IMR-90 (cell line): ENCODE measurements at regions not wholly inside any gene's neighbourhood (a gene's known extent, or its start where the extent isn't known, plus 50 kb on each side); places are given as distances from the start of the nearest gene placed in this dataset.

Source experiments
- ATAC-seq: fragments of 200-7000 bp; cut with Tn5 transposase; 2 replicates; pipeline ENCODE4 v1.9.1; 2020; ENCODE audit warnings: low read depth, mild to moderate bottlenecking, moderate library complexity
- BruUV-seq: library from RNA; stranded (reverse); fragments of 400-500 nt; replicated peaks from 2 replicates; lab custom pipeline; 2021; lab: Mats Ljungman, UMichigan
- CTCF ChIA-PET: fragments of 300-600 bp; formaldehyde crosslinking; extraction: SDS; loops from one replicate; lab custom pipeline; 2021; ENCODE audit warnings: antibody characterized with exemption; lab: Yijun Ruan, JAX
- POLR2A ChIA-PET: fragments of 300-600 bp; sonication (Branson Sonifier 250); formaldehyde crosslinking; loops from one replicate; lab custom pipeline; 2022; ENCODE audit warnings: antibody characterized with exemption; ENCODE audit not compliant: unreplicated experiment; lab: Charles Lee
- DNase-seq: peaks from one replicate; pipeline ENCODE4 v3.0.0; 2013
- H2AFZ ChIP-seq: replicated peaks from 2 replicates; pipeline ENCODE3; 2013; ENCODE audit warnings: low read length, mild to moderate bottlenecking; ENCODE audit not compliant: poor library complexity
- H2AK5ac ChIP-seq: 2 replicates; pipeline ENCODE4 v1.6.1; 2013; ENCODE audit warnings: low read depth, low read length, inconsistent platforms
- H2AK9ac ChIP-seq: replicated peaks from 2 replicates; pipeline ENCODE3; 2013; ENCODE audit warnings: mild to moderate bottlenecking, low read depth, low read length, moderate library complexity; ENCODE audit not compliant: poor library complexity
- H2BK120ac ChIP-seq: 2 replicates; pipeline ENCODE4 v1.6.1; 2013; ENCODE audit warnings: low read depth, low read length, inconsistent platforms
- H2BK15ac ChIP-seq: 3 replicates; pipeline ENCODE4 v1.6.1; 2013; ENCODE audit warnings: low read depth, low read length, inconsistent platforms
- H2BK20ac ChIP-seq: 2 replicates; pipeline ENCODE4 v1.6.1; 2013; ENCODE audit warnings: low read depth, mild to moderate bottlenecking, inconsistent platforms, low read length, moderate library complexity
- H2BK5ac ChIP-seq: 2 replicates; pipeline ENCODE4 v1.6.1; 2013; ENCODE audit warnings: mild to moderate bottlenecking, low read depth, low read length, inconsistent platforms; ENCODE audit not compliant: poor library complexity, severe bottlenecking
- H3K14ac ChIP-seq: replicated peaks from 2 replicates; pipeline ENCODE4 v1.6.1; 2013; ENCODE audit warnings: low read depth, low read length, inconsistent platforms
- H3K18ac ChIP-seq: 2 replicates; pipeline ENCODE4 v1.6.1; 2013; ENCODE audit warnings: low read depth, low read length, control low read depth
- H3K23ac ChIP-seq: 2 replicates; pipeline ENCODE4 v1.6.1; 2013; ENCODE audit warnings: low read depth, low read length, inconsistent platforms
- H3K27ac ChIP-seq: 2 replicates; pipeline ENCODE4 v1.5.1; 2013; ENCODE audit warnings: mild to moderate bottlenecking, control low read depth, low read length; ENCODE audit not compliant: insufficient read depth
- H3K27me3 ChIP-seq: 2 replicates; pipeline ENCODE4 v1.6.1; 2013; ENCODE audit warnings: low read length; ENCODE audit not compliant: control insufficient read depth, insufficient read depth
- H3K36me3 ChIP-seq: 2 replicates; pipeline ENCODE4 v1.6.1; 2013; ENCODE audit warnings: low read length, mixed read lengths; ENCODE audit not compliant: control insufficient read depth, insufficient read depth
- H3K4ac ChIP-seq: 2 replicates; pipeline ENCODE4 v1.6.1; 2013; ENCODE audit warnings: low read depth, low read length, inconsistent platforms
- H3K4me1 ChIP-seq: 2 replicates; pipeline ENCODE4 v1.6.1; 2013; ENCODE audit warnings: low read length, mixed read lengths; ENCODE audit not compliant: control insufficient read depth, insufficient read depth
- H3K4me2 ChIP-seq: 2 replicates; pipeline ENCODE4 v1.6.1; 2013; ENCODE audit warnings: low read depth, mild to moderate bottlenecking, control low read depth, low read length, moderate library complexity
- H3K4me3 ChIP-seq: 2 replicates; pipeline ENCODE4 v1.5.1; 2013; ENCODE audit warnings: low read depth, mild to moderate bottlenecking, control low read depth, low read length, moderate library complexity; ENCODE audit not compliant: insufficient read depth
- H3K56ac ChIP-seq: 2 replicates; pipeline ENCODE4 v1.6.1; 2013; ENCODE audit warnings: low read length, inconsistent platforms; ENCODE audit not compliant: insufficient read depth; ENCODE audit errors: extremely low read depth
- H3K79me1 ChIP-seq, 2 experiments: 2 replicates each; pipeline ENCODE4 v1.6.1; 2013; ENCODE audit warnings: low read length in 2 of 2, inconsistent platforms in 1 of 2, low read depth in 1 of 2
- H3K9ac ChIP-seq: 2 replicates; pipeline ENCODE4 v1.6.1; 2013; ENCODE audit warnings: low read depth, low read length, control low read depth
- H3K9me1 ChIP-seq: 2 replicates; pipeline ENCODE4 v1.6.1; 2013; ENCODE audit warnings: low read length, inconsistent platforms; ENCODE audit not compliant: insufficient read depth
- H3K9me3 ChIP-seq: 2 replicates; pipeline ENCODE4 v1.6.1; 2013; ENCODE audit warnings: low read length; ENCODE audit not compliant: control insufficient read depth, insufficient read depth
- H4K20me1 ChIP-seq: 2 replicates; pipeline ENCODE4 v1.6.1; 2013; ENCODE audit warnings: low read length, inconsistent platforms; ENCODE audit not compliant: insufficient read depth
- H4K5ac ChIP-seq: 2 replicates; pipeline ENCODE4 v1.6.1; 2013; ENCODE audit warnings: mild to moderate bottlenecking, low read depth, low read length, control low read depth
- H4K8ac ChIP-seq, 2 experiments: 2 replicates each; pipeline ENCODE4 v1.6.1; 2013; ENCODE audit warnings: low read depth in 2 of 2, low read length in 2 of 2, control low read depth in 1 of 2, inconsistent platforms in 1 of 2
- H4K91ac ChIP-seq: 2 replicates; pipeline ENCODE4 v1.6.1; 2013; ENCODE audit warnings: low read depth, low read length, inconsistent platforms; ENCODE audit not compliant: insufficient read depth
- BHLHE40 ChIP-seq: fragments of 150-350 bp; IDR thresholded peaks from 2 replicates; pipeline ENCODE4 v1.6.1; 2016; ENCODE audit warnings: mild to moderate bottlenecking, low read depth, low read length
- CEBPB ChIP-seq: IDR thresholded peaks from 2 replicates; pipeline ENCODE4 v1.6.1; 2012; ENCODE audit warnings: low read depth, low read length, improper control_type of control experiment
- CHD1 ChIP-seq: IDR thresholded peaks from 2 replicates; pipeline ENCODE4 v1.6.1; 2012; ENCODE audit warnings: low read depth, low read length, improper control_type of control experiment
- FOS ChIP-seq: fragments of 150-350 bp; IDR thresholded peaks from 2 replicates; pipeline ENCODE4 v1.6.1; 2016; ENCODE audit warnings: low read depth, low read length
- MAFK ChIP-seq: IDR thresholded peaks from 2 replicates; pipeline ENCODE4 v1.6.1; 2012; ENCODE audit warnings: low read depth, low read length, improper control_type of control experiment
- MAZ ChIP-seq: IDR thresholded peaks from 2 replicates; pipeline ENCODE4 v1.6.1; 2012; ENCODE audit warnings: low read depth, mild to moderate bottlenecking, low read length, improper control_type of control experiment, moderate library complexity, borderline replicate concordance
- MXI1 ChIP-seq: IDR thresholded peaks from 2 replicates; pipeline ENCODE4 v1.6.1; 2012; ENCODE audit warnings: low read depth, mild to moderate bottlenecking, low read length, moderate library complexity, borderline replicate concordance
- NFE2L2 ChIP-seq: fragments of 150-350 bp; IDR thresholded peaks from 2 replicates; pipeline ENCODE4 v1.6.1; 2016; ENCODE audit warnings: low read depth, mild to moderate bottlenecking, low read length
- POLR2A ChIP-seq: IDR thresholded peaks from 2 replicates; pipeline ENCODE4 v1.6.1; 2012; ENCODE audit warnings: mild to moderate bottlenecking, low read depth, low read length
- RCOR1 ChIP-seq: IDR thresholded peaks from 2 replicates; pipeline ENCODE4 v1.6.1; 2012; ENCODE audit warnings: mild to moderate bottlenecking, low read length, improper control_type of control experiment; ENCODE audit not compliant: insufficient replicate concordance
- SMC3 ChIP-seq: fragments of 150-350 bp; IDR thresholded peaks from 2 replicates; pipeline ENCODE4 v1.6.1; 2016; ENCODE audit warnings: low read depth, mild to moderate bottlenecking, antibody characterized with exemption, low read length, moderate library complexity
- WGBS, 2 experiments: methylation state at CpG; one replicate each; pipeline versions ENCODE4 v1.1.5 to v1.1.7; 2013; ENCODE audit warnings: missing lambda C conversion rate in 2 of 2; ENCODE audit not compliant: insufficient read length in 1 of 2; ENCODE audit errors: extremely low coverage in 2 of 2; 5-methylcytosine and 5-hydroxymethylcytosine counted together
- dilution Hi-C: fragments of 300-500 bp; cut with HindIII; formaldehyde crosslinking; loops from one replicate; pipeline ENCODE4 v1.14.3; 2018; ENCODE audit warnings: low sequenced_read_pairs; ENCODE audit not compliant: unreplicated experiment
- in situ Hi-C: fragments of 300-500 bp; cut with MboI; formaldehyde crosslinking; loops from 3 replicates; pipeline ENCODE4 v1.14.3; 2019; ENCODE audit warnings: low sequenced_read_pairs, inconsistent platforms, mixed read lengths
- intact Hi-C: fragments of 100-400 bp; cut with micrococcal nuclease; formaldehyde crosslinking; loops from 2 replicates; pipeline ENCODE4 v1.10.0; 2022
- TF ChIP-seq, protein P1 (sequence below): fragments of 150-350 bp; IDR thresholded peaks from 2 replicates; pipeline ENCODE4 v1.6.1; 2016; ENCODE audit warnings: low read depth, mild to moderate bottlenecking, low read length, moderate library complexity, borderline replicate concordance
- TF ChIP-seq, protein P2 (sequence below): conservative IDR thresholded peaks from 2 replicates; pipeline ENCODE4 v1.5.1; 2012; ENCODE audit warnings: mild to moderate bottlenecking, low read depth, low read length, improper control_type of control experiment
- TF ChIP-seq, protein P3 (sequence below): fragments of 150-350 bp; IDR thresholded peaks from 2 replicates; pipeline ENCODE4 v1.6.1; 2017; ENCODE audit warnings: mild to moderate bottlenecking, antibody characterized with exemption, low read length, low read depth

DNA sequence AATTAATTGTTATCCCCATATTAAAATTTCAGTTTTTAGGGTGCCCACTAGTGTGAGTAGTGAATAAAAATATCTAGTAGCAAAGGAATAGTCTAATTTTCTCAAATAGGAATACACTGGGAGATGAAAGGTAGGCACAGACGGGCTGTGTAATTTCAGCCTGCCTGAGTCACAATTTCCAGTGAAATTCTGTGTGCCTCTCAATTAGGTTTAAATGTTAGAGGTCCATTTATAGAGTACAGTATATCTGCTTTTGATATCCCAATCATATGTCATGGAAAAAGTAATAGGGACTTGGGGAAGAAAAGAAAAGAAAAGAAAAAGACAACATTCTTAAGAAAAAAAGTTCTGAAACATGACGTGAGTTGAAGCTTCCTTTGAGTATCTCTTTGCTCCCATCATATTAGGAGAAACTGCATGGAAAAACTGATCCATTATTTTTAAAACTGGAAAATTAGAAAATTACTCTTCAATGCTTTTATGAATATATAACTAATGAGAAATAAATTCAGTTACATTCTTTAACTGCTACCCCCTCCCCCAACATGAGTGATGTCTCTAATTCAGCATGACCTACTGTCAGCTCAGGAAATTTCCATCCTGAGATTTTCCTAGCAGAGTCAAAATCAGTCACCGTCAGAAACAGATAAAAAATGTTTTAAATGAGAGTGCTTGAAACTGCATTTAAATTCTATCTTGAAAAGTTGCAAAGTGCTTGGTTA lies 473.8 kb upstream of the HSF2 start:
- no TSS peak for BruUV-seq
- no peak overlapping the region for H3K4me3 ChIP-seq
- dilution Hi-C loops = no loop called here

More for the DNA sequence above, 473.8 kb upstream of the HSF2 start:
- H3K9ac ChIP-seq = no peak overlapping the region
- H4K20me1 ChIP-seq = no peaks in the 10 kb centered on the region
- no peak overlapping the region for H3K23ac ChIP-seq
- H3K14ac ChIP-seq = no peak overlapping the region
- H3K27me3 ChIP-seq = no peaks in the 10 kb centered on the region
- H3K36me3 ChIP-seq = no peaks in the 10 kb centered on the region
- H2AFZ ChIP-seq = no peak overlapping the region
- H3K27ac ChIP-seq = no peak overlapping the region
- ATAC-seq (no peak), DNase-seq (no peak)
- H3K9me3 ChIP-seq = no peaks in the 10 kb centered on the region
- no peak overlapping the region for H3K4ac ChIP-seq
- H4K91ac ChIP-seq = no peak overlapping the region
- WGBS, 2 experiments = no CpG with 5 or more reads among the region's 3 CpGs
- no peak overlapping the region for H4K8ac ChIP-seq
- no peak overlapping the region for H2BK15ac ChIP-seq
- H3K4me1 ChIP-seq = no peaks in the 10 kb centered on the region
- H2AK9ac ChIP-seq = no peak overlapping the region
- in situ Hi-C loops = no loop called here
- no peaks in the 10 kb centered on the region for H3K79me1 ChIP-seq
- no peak overlapping the region for H3K4me2 ChIP-seq
- no peak overlapping the region for H3K18ac ChIP-seq
- no peak overlapping the region for H2BK20ac ChIP-seq
- no peak overlapping the region for H2BK120ac ChIP-seq
- intact Hi-C loops = no loop called here
- no peaks in the 10 kb centered on the region for H3K9me1 ChIP-seq
- TF ChIP-seq BHLHE40 (no peak), NFE2L2 (no peak), MAZ (no peak), RCOR1 (no peak), POLR2A (no peak), SMC3 (no peak), MXI1 (no peak), MAFK (no peak), CHD1 (no peak), FOS (no peak), CEBPB (no peak)
- TF ChIP-seq, protein P1, sequence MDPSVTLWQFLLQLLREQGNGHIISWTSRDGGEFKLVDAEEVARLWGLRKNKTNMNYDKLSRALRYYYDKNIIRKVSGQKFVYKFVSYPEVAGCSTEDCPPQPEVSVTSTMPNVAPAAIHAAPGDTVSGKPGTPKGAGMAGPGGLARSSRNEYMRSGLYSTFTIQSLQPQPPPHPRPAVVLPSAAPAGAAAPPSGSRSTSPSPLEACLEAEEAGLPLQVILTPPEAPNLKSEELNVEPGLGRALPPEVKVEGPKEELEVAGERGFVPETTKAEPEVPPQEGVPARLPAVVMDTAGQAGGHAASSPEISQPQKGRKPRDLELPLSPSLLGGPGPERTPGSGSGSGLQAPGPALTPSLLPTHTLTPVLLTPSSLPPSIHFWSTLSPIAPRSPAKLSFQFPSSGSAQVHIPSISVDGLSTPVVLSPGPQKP = no peak
- TF ChIP-seq, protein P2, sequence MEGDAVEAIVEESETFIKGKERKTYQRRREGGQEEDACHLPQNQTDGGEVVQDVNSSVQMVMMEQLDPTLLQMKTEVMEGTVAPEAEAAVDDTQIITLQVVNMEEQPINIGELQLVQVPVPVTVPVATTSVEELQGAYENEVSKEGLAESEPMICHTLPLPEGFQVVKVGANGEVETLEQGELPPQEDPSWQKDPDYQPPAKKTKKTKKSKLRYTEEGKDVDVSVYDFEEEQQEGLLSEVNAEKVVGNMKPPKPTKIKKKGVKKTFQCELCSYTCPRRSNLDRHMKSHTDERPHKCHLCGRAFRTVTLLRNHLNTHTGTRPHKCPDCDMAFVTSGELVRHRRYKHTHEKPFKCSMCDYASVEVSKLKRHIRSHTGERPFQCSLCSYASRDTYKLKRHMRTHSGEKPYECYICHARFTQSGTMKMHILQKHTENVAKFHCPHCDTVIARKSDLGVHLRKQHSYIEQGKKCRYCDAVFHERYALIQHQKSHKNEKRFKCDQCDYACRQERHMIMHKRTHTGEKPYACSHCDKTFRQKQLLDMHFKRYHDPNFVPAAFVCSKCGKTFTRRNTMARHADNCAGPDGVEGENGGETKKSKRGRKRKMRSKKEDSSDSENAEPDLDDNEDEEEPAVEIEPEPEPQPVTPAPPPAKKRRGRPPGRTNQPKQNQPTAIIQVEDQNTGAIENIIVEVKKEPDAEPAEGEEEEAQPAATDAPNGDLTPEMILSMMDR = no peak
- TF ChIP-seq, protein P3, sequence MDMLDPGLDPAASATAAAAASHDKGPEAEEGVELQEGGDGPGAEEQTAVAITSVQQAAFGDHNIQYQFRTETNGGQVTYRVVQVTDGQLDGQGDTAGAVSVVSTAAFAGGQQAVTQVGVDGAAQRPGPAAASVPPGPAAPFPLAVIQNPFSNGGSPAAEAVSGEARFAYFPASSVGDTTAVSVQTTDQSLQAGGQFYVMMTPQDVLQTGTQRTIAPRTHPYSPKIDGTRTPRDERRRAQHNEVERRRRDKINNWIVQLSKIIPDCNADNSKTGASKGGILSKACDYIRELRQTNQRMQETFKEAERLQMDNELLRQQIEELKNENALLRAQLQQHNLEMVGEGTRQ = no peak
- CTCF ChIA-PET = no interaction called here
- H2BK5ac ChIP-seq = no peak overlapping the region
- no peak overlapping the region for H3K56ac ChIP-seq
- H2AK5ac ChIP-seq = no peak overlapping the region
- H4K5ac ChIP-seq = no peak overlapping the region
- POLR2A ChIA-PET = no interaction called here
